ENCODE measurements at regions not wholly inside any gene's neighbourhood (a gene's known extent, or its start where the extent isn't known, plus 50 kb on each side); places are given as distances from the start of the nearest gene placed in this dataset.

- H3K79me2 ChIP-seq: no peaks in the 10 kb centered on the region
- H3K27me3 ChIP-seq: peaks cover 12% of the 10 kb centered on the region
- no peaks in the 10 kb centered on the region for H4K20me1 ChIP-seq (ENCODE audit: insufficient read depth, poor library complexity, severe bottlenecking)
- no peaks in the 10 kb centered on the region for H3K36me3 ChIP-seq (replicated peaks; ENCODE audit: insufficient read depth, low read depth)
- H3K9me3 ChIP-seq (ENCODE audit: low read depth): no peaks in the 10 kb centered on the region
- no peak overlapping the region for H2AFZ ChIP-seq
- DNase-seq (ENCODE audit: low spot score): no peak
- H3K4me2 ChIP-seq: no peak overlapping the region
- H3K4me3 ChIP-seq: no peak overlapping the region
- no peaks in the 10 kb centered on the region for H3K9me2 ChIP-seq (replicated peaks; ENCODE audit: insufficient read depth)
- TF ChIP-seq CTCF (IDR thresholded peaks at IDR 0.05; ENCODE audit: poor library complexity) (no peak), EZH2 (IDR thresholded peaks at IDR 0.05; ENCODE audit: borderline replicate concordance) (no peak), EZH2phosphoT487 (IDR thresholded peaks at IDR 0.05; ENCODE audit: low read depth, severe bottlenecking, unreplicated experiment) (no peak)
- H3K27ac ChIP-seq: no peak overlapping the region
- peaks cover 12% of the 10 kb centered on the region for H3K4me1 ChIP-seq (ENCODE audit: insufficient read depth)
- WGBS (ENCODE audit: low lambda C conversion rate, missing lambda C conversion rate): 65% methylated on average over 7 of the region's 7 CpGs
Measured at GRCh38 chr1:101307985-101308689, 71.3 kb downstream of the S1PR1 start.

GRCh38 chr1:101308935-101309333 is 72.1 kb downstream of the S1PR1 start:
- Histone ChIP-seq H3K79me2 (no peaks in the 10 kb centered on the region), H3K9me3 (ENCODE audit: low read depth) (no peaks in the 10 kb centered on the region), H4K20me1 (ENCODE audit: insufficient read depth, poor library complexity, severe bottlenecking) (no peaks in the 10 kb centered on the region), H2AFZ (no peak overlapping the region), H3K4me3 (no peak overlapping the region), H3K4me1 (ENCODE audit: insufficient read depth) (peaks cover 12% of the 10 kb centered on the region), H3K27me3 (peaks cover 12% of the 10 kb centered on the region), H3K36me3 (replicated peaks; ENCODE audit: insufficient read depth, low read depth) (no peaks in the 10 kb centered on the region), H3K27ac (no peak overlapping the region), H3K9me2 (replicated peaks; ENCODE audit: insufficient read depth) (no peaks in the 10 kb centered on the region), H3K4me2 (peak overlapping the region; percentile 97)
- DNase-seq (ENCODE audit: low spot score): no peak
- no peak for TF ChIP-seq EZH2phosphoT487 (IDR thresholded peaks at IDR 0.05; ENCODE audit: low read depth, severe bottlenecking, unreplicated experiment)
- no peak for TF ChIP-seq CTCF (IDR thresholded peaks at IDR 0.05; ENCODE audit: poor library complexity)
- no peak for TF ChIP-seq EZH2 (IDR thresholded peaks at IDR 0.05; ENCODE audit: borderline replicate concordance)
- WGBS (ENCODE audit: low lambda C conversion rate, missing lambda C conversion rate): 27% methylated on average over 8 of the region's 8 CpGs

- Histone ChIP-seq H4K20me1 (ENCODE audit: insufficient read depth, poor library complexity, severe bottlenecking) (no peaks in the 10 kb centered on the region), H3K4me2 (peak overlapping the region; percentile 97), H3K9me3 (ENCODE audit: low read depth) (no peaks in the 10 kb centered on the region), H3K36me3 (replicated peaks; ENCODE audit: insufficient read depth, low read depth) (no peaks in the 10 kb centered on the region), H3K4me1 (ENCODE audit: insufficient read depth) (peaks cover 12% of the 10 kb centered on the region), H3K79me2 (no peaks in the 10 kb centered on the region), H3K27ac (no peak overlapping the region), H3K27me3 (peaks cover 12% of the 10 kb centered on the region), H2AFZ (peak overlapping the region; percentile 98), H3K4me3 (peak overlapping the region; percentile 28), H3K9me2 (replicated peaks; ENCODE audit: insufficient read depth) (no peaks in the 10 kb centered on the region)
- WGBS (ENCODE audit: low lambda C conversion rate, missing lambda C conversion rate): 5% methylated on average over 37 of the region's 37 CpGs
- peak; percentile 77 for DNase-seq (ENCODE audit: low spot score)
- TF ChIP-seq CTCF (IDR thresholded peaks at IDR 0.05; ENCODE audit: poor library complexity) (peak; percentile 94), EZH2phosphoT487 (IDR thresholded peaks at IDR 0.05; ENCODE audit: low read depth, severe bottlenecking, unreplicated experiment) (no peak)
Measured at GRCh38 chr1:101309334-101310311, 72.8 kb downstream of the S1PR1 start.
